H1 (cell line): ENCODE measurements at regions not wholly inside any gene's neighbourhood (a gene's known extent, or its start where the extent isn't known, plus 50 kb on each side); places are given as distances from the start of the nearest gene placed in this dataset.
"Not testable (repeated sequence)": the region's sequence is repeated elsewhere in the genome, so short reads cannot be mapped to it uniquely, and the experiment has no call there.

Source experiments
- CTCF ChIA-PET: fragments of 300-600 bp; sonication (Branson Sonifier 250); formaldehyde crosslinking; loops from one replicate; lab custom pipeline; 2021; ENCODE audit not compliant: partially characterized antibody; lab: Charles Lee
- POLR2A ChIA-PET: fragments of 300-600 bp; sonication (Branson Sonifier 250); formaldehyde crosslinking; loops from one replicate; lab custom pipeline; 2021; ENCODE audit warnings: inconsistent platforms; ENCODE audit not compliant: partially characterized antibody; lab: Charles Lee
- DNase-seq, 2 experiments: peaks; one replicate each; pipeline versions ENCODE4 v3.0.0 to v3.0.0-alpha.2; 2010 to 2022; ENCODE audit warnings: low spot score in 2 of 2, low read depth in 1 of 2, mixed read lengths in 1 of 2
- FAIRE-seq: peaks from 2 replicates; lab custom pipeline; 2011; peaks lifted over from hg19 to GRCh38; lab: Jason Lieb, UNC
- H2AFZ ChIP-seq: 2 replicates; pipeline ENCODE4 v1.8.1; 2012; ENCODE audit warnings: low read length, inconsistent platforms
- H2AK5ac ChIP-seq: 2 replicates; pipeline ENCODE4 v1.6.1; 2013; ENCODE audit warnings: low read depth, low read length
- H2BK120ac ChIP-seq: replicated peaks from 2 replicates; pipeline ENCODE3; 2013; ENCODE audit warnings: low read depth, low read length, inconsistent platforms
- H2BK12ac ChIP-seq: 2 replicates; pipeline ENCODE4 v1.6.1; 2013; ENCODE audit warnings: low read depth, low read length
- H2BK15ac ChIP-seq: 2 replicates; pipeline ENCODE4 v1.6.1; 2013; ENCODE audit warnings: low read length
- H2BK20ac ChIP-seq: 2 replicates; pipeline ENCODE4 v1.6.1; 2013; ENCODE audit warnings: low read length
- H2BK5ac ChIP-seq: 2 replicates; pipeline ENCODE4 v1.6.1; 2013; ENCODE audit warnings: low read depth, low read length
- H3K14ac ChIP-seq: 2 replicates; pipeline ENCODE4 v1.6.1; 2013; ENCODE audit warnings: inconsistent platforms; ENCODE audit not compliant: insufficient read length
- H3K18ac ChIP-seq: 2 replicates; pipeline ENCODE4 v1.6.1; 2013; ENCODE audit warnings: low read length; ENCODE audit errors: extremely low read depth
- H3K23ac ChIP-seq: 2 replicates; pipeline ENCODE4 v1.6.1; 2013; ENCODE audit warnings: inconsistent platforms; ENCODE audit not compliant: insufficient read length
- H3K23me2 ChIP-seq: 2 replicates; pipeline ENCODE4 v1.6.1; 2013; ENCODE audit warnings: low read depth, low read length
- H3K27ac ChIP-seq: 2 replicates; pipeline ENCODE4 v1.6.1; 2011; ENCODE audit warnings: low read depth, low read length, inconsistent platforms
- H3K27me3 ChIP-seq, 4 experiments: replicated peaks in 1 of 4; 1 replicate in 1 of 4; 2 replicates in 3 of 4; pipeline versions ENCODE4 v1.6.1 to v1.8.1; 2011 to 2013; ENCODE audit warnings: low read length in 3 of 4, mild to moderate bottlenecking in 3 of 4, inconsistent platforms in 2 of 4, mixed read lengths in 2 of 4, moderate library complexity in 1 of 4; ENCODE audit not compliant: control insufficient read depth in 3 of 4, insufficient read depth in 3 of 4; ENCODE audit errors: extremely low read depth in 1 of 4
- H3K36me3 ChIP-seq, 4 experiments: 2 replicates each; pipeline versions ENCODE4 v1.6.1 to v1.8.1; 2011 to 2013; ENCODE audit warnings: mild to moderate bottlenecking in 4 of 4, low read length in 3 of 4, moderate library complexity in 2 of 4, control low read depth in 1 of 4, inconsistent platforms in 1 of 4; ENCODE audit not compliant: insufficient read depth in 4 of 4, control insufficient read depth in 2 of 4
- H3K4ac ChIP-seq: replicated peaks from 2 replicates; pipeline ENCODE3; 2013; ENCODE audit warnings: low read length, low read depth, mixed read lengths, inconsistent platforms; ENCODE audit not compliant: insufficient read length
- H3K4me1 ChIP-seq, 4 experiments: replicated peaks in 1 of 4; 1 replicate in 1 of 4; 2 replicates in 3 of 4; pipeline versions ENCODE4 v1.6.1 to v1.8.1; 2011 to 2013; ENCODE audit warnings: low read length in 3 of 4, inconsistent platforms in 2 of 4, mixed read lengths in 1 of 4; ENCODE audit not compliant: insufficient read depth in 4 of 4, control insufficient read depth in 3 of 4
- H3K4me2 ChIP-seq, 2 experiments: 2 replicates each; pipeline versions ENCODE4 v1.6.1 to v1.8.1; 2011 to 2013; ENCODE audit warnings: low read depth in 2 of 2, low read length in 2 of 2, control low read depth in 1 of 2, inconsistent platforms in 1 of 2, mild to moderate bottlenecking in 1 of 2; ENCODE audit not compliant: insufficient read depth in 1 of 2
- H3K4me3 ChIP-seq, 4 experiments: fragments of 200-600, 300-600 bp in 1 of 4; sonication (generic), shearing (Covaris generic), sonication (Bioruptor Twin) in 1 of 4; 2 replicates each; pipeline versions ENCODE4 v1.5.1 to v1.8.1; 2011 to 2016; ENCODE audit warnings: low read length in 4 of 4, low read depth in 3 of 4, control low read depth in 2 of 4, inconsistent platforms in 2 of 4, mild to moderate bottlenecking in 2 of 4, mixed read lengths in 1 of 4, moderate library complexity in 1 of 4; ENCODE audit not compliant: insufficient read depth in 2 of 4; ENCODE audit errors: extremely low read depth in 1 of 4
- H3K56ac ChIP-seq: replicated peaks from 2 replicates; pipeline ENCODE3; 2013; ENCODE audit warnings: low read depth, mild to moderate bottlenecking, mixed read lengths, low read length, inconsistent platforms; ENCODE audit not compliant: insufficient read length
- H3K79me1 ChIP-seq: 2 replicates; pipeline ENCODE4 v1.6.1; 2013; ENCODE audit warnings: low read depth, low read length, control low read depth
- H3K79me2 ChIP-seq, 2 experiments: 2 replicates each; pipeline versions ENCODE4 v1.6.1 to v1.8.1; 2012 to 2013; ENCODE audit warnings: low read length in 2 of 2, mild to moderate bottlenecking in 2 of 2, inconsistent platforms in 1 of 2; ENCODE audit not compliant: insufficient read depth in 2 of 2, control insufficient read depth in 1 of 2
- H3K9ac ChIP-seq, 4 experiments: replicated peaks in 1 of 4; 1 replicate in 1 of 4; 2 replicates in 3 of 4; pipeline versions ENCODE4 v1.6.1 to v1.8.1; 2011 to 2013; ENCODE audit warnings: low read depth in 3 of 4, low read length in 3 of 4, control low read depth in 2 of 4, mild to moderate bottlenecking in 2 of 4, moderate library complexity in 2 of 4, inconsistent platforms in 1 of 4; ENCODE audit errors: extremely low read depth in 1 of 4
- H3K9me3 ChIP-seq, 2 experiments: 2 replicates each; pipeline versions ENCODE4 v1.6.1 to v1.8.1; 2012 to 2013; ENCODE audit warnings: mild to moderate bottlenecking in 2 of 2, moderate library complexity in 2 of 2, control low read depth in 1 of 2, inconsistent platforms in 1 of 2, low read depth in 1 of 2, low read length in 1 of 2, mixed read lengths in 1 of 2; ENCODE audit not compliant: insufficient read depth in 2 of 2
- H4K20me1 ChIP-seq, 2 experiments: replicated peaks in 1 of 2; 2 replicates each; pipeline versions ENCODE3 to v1.8.1; 2011 to 2013; ENCODE audit warnings: inconsistent platforms in 2 of 2, low read length in 2 of 2, mild to moderate bottlenecking in 1 of 2; ENCODE audit not compliant: insufficient read depth in 2 of 2, control insufficient read depth in 1 of 2
- H4K5ac ChIP-seq: 2 replicates; pipeline ENCODE4 v1.6.1; 2013; ENCODE audit warnings: low read length, low read depth, mixed read lengths, inconsistent platforms; ENCODE audit not compliant: insufficient read length
- H4K8ac ChIP-seq: 2 replicates; pipeline ENCODE4 v1.8.0; 2013; ENCODE audit warnings: mild to moderate bottlenecking, moderate library complexity, low read length, inconsistent platforms; ENCODE audit not compliant: insufficient read depth; ENCODE audit errors: extremely low read depth
- H4K91ac ChIP-seq: replicated peaks from 2 replicates; pipeline ENCODE3; 2013; ENCODE audit warnings: low read length, mixed read lengths, inconsistent platforms; ENCODE audit not compliant: insufficient read length
- WGBS, 2 experiments: shearing (Covaris generic) in 1 of 2; methylation state at CpG; one replicate each; pipeline versions ENCODE4 v1.1.6 to v1.1.7; 2013 to 2015; ENCODE audit warnings: low lambda C conversion rate in 2 of 2, mixed read lengths in 2 of 2, inconsistent platforms in 1 of 2, low coverage in 1 of 2, missing lambda C conversion rate in 1 of 2; ENCODE audit not compliant: insufficient replicate concordance in 2 of 2, insufficient coverage in 1 of 2, insufficient read length in 1 of 2; ENCODE audit errors: extremely low coverage in 1 of 2, missing lambda C conversion rate in 1 of 2; 5-methylcytosine and 5-hydroxymethylcytosine counted together

GRCh38 chr18:14964976-14965375, 217.0 kb downstream of the ANKRD30B start:
- H3K27me3 ChIP-seq, H3K4me2 ChIP-seq, H3K79me1 ChIP-seq, H3K18ac ChIP-seq, H3K23ac ChIP-seq, DNase-seq, H2BK20ac ChIP-seq, H2BK12ac ChIP-seq, H3K9ac ChIP-seq, H2AFZ ChIP-seq, H4K91ac ChIP-seq, H3K4ac ChIP-seq, POLR2A ChIA-PET, H3K4me3 ChIP-seq, FAIRE-seq, H3K4me1 ChIP-seq, H3K36me3 ChIP-seq, H3K79me2 ChIP-seq, H4K8ac ChIP-seq, H2BK15ac ChIP-seq, H4K5ac ChIP-seq, CTCF ChIA-PET, H3K14ac ChIP-seq, H2AK5ac ChIP-seq, H2BK120ac ChIP-seq, H2BK5ac ChIP-seq, H4K20me1 ChIP-seq, H3K27ac ChIP-seq, H3K56ac ChIP-seq, H3K23me2 ChIP-seq: not testable (repeated sequence)
- WGBS, 2 experiments = 95% methylated on average over 4 of the region's 4 CpGs; no CpG with 5 or more reads in 1 of the 2 experiments
- peaks cover 68 to 92% of the 10 kb centered on the region in 2 experiments for H3K9me3 ChIP-seq
